ENCODE measurements at regions not wholly inside any gene's neighbourhood (a gene's known extent, or its start where the extent isn't known, plus 50 kb on each side); places are given as distances from the start of the nearest gene placed in this dataset.

GRCh38 chr21:27806281-27806680 lies 839.4 kb upstream of the ADAMTS5 start:
- Histone ChIP-seq H3K4me3 (ENCODE audit: low read depth, low read length) (no peak overlapping the region), H3K36me3 (ENCODE audit: control insufficient read depth, insufficient read depth, low read length) (no peaks in the 10 kb centered on the region), H3K27me3 (ENCODE audit: control insufficient read depth, insufficient read depth, low read length) (no peaks in the 10 kb centered on the region)
- FAIRE-seq, result no peak
- no peak for TF ChIP-seq CTCF (IDR thresholded peaks at IDR 0.05; ENCODE audit: insufficient read depth, low read length, severe bottlenecking)
- DNase-seq (ENCODE audit: low read depth), result no peak

GRCh38 chr21:27805696-27806095 lies 838.8 kb upstream of the ADAMTS5 start:
- H3K4me3 ChIP-seq (ENCODE audit: low read depth, low read length), result no peak overlapping the region
- DNase-seq (ENCODE audit: low read depth), result no peak
- H3K27me3 ChIP-seq (ENCODE audit: control insufficient read depth, insufficient read depth, low read length), result no peaks in the 10 kb centered on the region
- FAIRE-seq, result no peak
- no peak for TF ChIP-seq CTCF (IDR thresholded peaks at IDR 0.05; ENCODE audit: insufficient read depth, low read length, severe bottlenecking)
- H3K36me3 ChIP-seq (ENCODE audit: control insufficient read depth, insufficient read depth, low read length), result no peaks in the 10 kb centered on the region

GRCh38 chr21:27804515-27804914 lies 837.6 kb upstream of the ADAMTS5 start:
- no peak for FAIRE-seq
- Histone ChIP-seq H3K4me3 (ENCODE audit: low read depth, low read length) (no peak overlapping the region), H3K36me3 (ENCODE audit: control insufficient read depth, insufficient read depth, low read length) (no peaks in the 10 kb centered on the region), H3K27me3 (ENCODE audit: control insufficient read depth, insufficient read depth, low read length) (no peaks in the 10 kb centered on the region)
- no peak for TF ChIP-seq CTCF (IDR thresholded peaks at IDR 0.05; ENCODE audit: insufficient read depth, low read length, severe bottlenecking)
- no peak for DNase-seq (ENCODE audit: low read depth)

GRCh38 chr21:27803571-27803970 lies 836.7 kb upstream of the ADAMTS5 start:
- Histone ChIP-seq H3K36me3 (ENCODE audit: control insufficient read depth, insufficient read depth, low read length) (no peaks in the 10 kb centered on the region), H3K27me3 (ENCODE audit: control insufficient read depth, insufficient read depth, low read length) (no peaks in the 10 kb centered on the region), H3K4me3 (ENCODE audit: low read depth, low read length) (no peak overlapping the region)
- FAIRE-seq (no peak), DNase-seq (ENCODE audit: low read depth) (no peak)
- TF ChIP-seq CTCF (IDR thresholded peaks at IDR 0.05; ENCODE audit: insufficient read depth, low read length, severe bottlenecking), result no peak

GRCh38 chr21:27802816-27803475 lies 836.1 kb upstream of the ADAMTS5 start:
- TF ChIP-seq CTCF (IDR thresholded peaks at IDR 0.05; ENCODE audit: insufficient read depth, low read length, severe bottlenecking), result peak; percentile 62
- Histone ChIP-seq H3K36me3 (ENCODE audit: control insufficient read depth, insufficient read depth, low read length) (no peaks in the 10 kb centered on the region), H3K27me3 (ENCODE audit: control insufficient read depth, insufficient read depth, low read length) (no peaks in the 10 kb centered on the region), H3K4me3 (ENCODE audit: low read depth, low read length) (no peak overlapping the region)
- DNase-seq (ENCODE audit: low read depth) (no peak), FAIRE-seq (no peak)

- no peak overlapping the region for H3K4me3 ChIP-seq (ENCODE audit: low read depth, low read length)
- FAIRE-seq (no peak), DNase-seq (ENCODE audit: low read depth) (no peak)
- H3K27me3 ChIP-seq (ENCODE audit: control insufficient read depth, insufficient read depth, low read length), result no peaks in the 10 kb centered on the region
- TF ChIP-seq CTCF (IDR thresholded peaks at IDR 0.05; ENCODE audit: insufficient read depth, low read length, severe bottlenecking), result no peak
- H3K36me3 ChIP-seq (ENCODE audit: control insufficient read depth, insufficient read depth, low read length), result no peaks in the 10 kb centered on the region
Observed at GRCh38 chr21:27799861-27800260, 833.0 kb upstream of the ADAMTS5 start.
